Pancreas (tissue), 10 donors: ENCODE measurements at regions not wholly inside any gene's neighbourhood (a gene's known extent, or its start where the extent isn't known, plus 50 kb on each side); places are given as distances from the start of the nearest gene placed in this dataset.

Experiments
- ATAC-seq, 4 donors: fragments of 200-7000 bp; cut with Tn5 transposase; one replicate each; pipeline versions ENCODE4 v1.8.0 to v1.9.1; 2020; ENCODE audit warnings: mild to moderate bottlenecking in 4 of 4, moderate library complexity in 4 of 4
- DNase-seq, 6 donors: peaks; one replicate each; pipeline ENCODE4 v3.0.0-alpha.2; 2020
- FAIRE-seq: peaks from 2 replicates; lab custom pipeline; 2012; peaks lifted over from hg19 to GRCh38; lab: Jason Lieb, UNC
- H3K27ac ChIP-seq, 4 donors: fragments of 200-600 bp; sonication (generic); 1 replicate in 3 of 4; 2 replicates in 1 of 4; pipeline versions ENCODE4 v1.5.0 to v1.8.0; 2020
- H3K27me3 ChIP-seq, 4 donors: fragments of 200-600 bp; one replicate each; pipeline ENCODE4 v1.8.0; 2021
- H3K36me3 ChIP-seq, 3 donors: fragments of 200-600 bp; sonication (generic) in 1 of 3; one replicate each; pipeline versions ENCODE4 v1.5.0 to v1.8.0; 2020 to 2021
- H3K4me1 ChIP-seq, 3 donors: fragments of 200-600 bp; one replicate each; pipeline ENCODE4 v1.8.0; 2021
- H3K4me3 ChIP-seq, 4 donors: fragments of 200-600 bp; sonication (generic) in 2 of 4; one replicate each; pipeline versions ENCODE4 v1.5.0 to v1.8.0; 2020 to 2021
- H3K9me3 ChIP-seq, 4 donors: fragments of 200-600 bp; one replicate each; pipeline ENCODE4 v1.8.0; 2021
- WGBS, 2 donors: extraction: QIAGEN DNeasy Blood & Tissue Kit; methylation state at CpG; one replicate each; pipeline ENCODE4 v1.1.7; 2013; 5-methylcytosine and 5-hydroxymethylcytosine counted together
- intact Hi-C, 3 donors: fragments of 100-400 bp; cut with DNase I; formaldehyde crosslinking; loops; one replicate each; pipeline versions ENCODE4 v1.11.1 to v1.14.2; 2022
- TF ChIP-seq, protein P1 (sequence below), 4 donors: fragments of 200-600 bp; sonication (generic) in 3 of 4; IDR thresholded peaks; one replicate each; pipeline versions ENCODE4 v1.5.0 to v1.8.0; 2021; ENCODE audit warnings: antibody characterized with exemption in 4 of 4
- donor health status: healthy with polysubstance abuse.
- donor health status: DM: no; HTN: no; CAD: no; lungs with moderate emphysema.
- donor health status: DM: no; HTN: no; CAD: no.
- donor health status: control.
- donor health status: control.
- donor health status: Bipolar disorder and iron deficiency.
- donor health status: DM: yes; HTN: yes; CAD: no.
- donor health status: DM: no; HTN: no; CAD: no.
- donor health status: DM: no; HTN: no; CAD: no.
- donor health status: DM: yes; HTN: yes; CAD: no.

DNA sequence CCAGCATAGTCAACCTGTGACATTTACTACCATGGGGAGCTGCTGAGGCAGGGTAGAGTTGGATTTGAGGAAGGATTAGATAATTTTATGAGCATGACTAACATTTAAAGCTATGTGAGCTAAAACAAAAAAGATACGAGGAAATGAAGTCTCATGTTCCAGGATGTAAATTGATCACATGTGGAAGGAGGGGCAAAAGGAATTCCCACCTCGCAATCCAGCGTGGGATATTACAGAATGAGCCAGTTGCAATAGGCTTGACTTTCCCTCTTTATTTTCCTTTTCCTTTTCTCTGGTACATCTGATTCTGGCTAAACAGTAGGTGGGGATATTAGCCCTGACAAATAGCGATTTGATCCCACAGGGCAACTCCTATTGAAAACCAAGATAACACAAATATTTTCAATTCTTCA, 214.9 kb upstream of the HMGA2 start:
- DNase-seq (no peak), ATAC-seq (no peak), FAIRE-seq (no peak)
- 64 to 71% methylated on average over 4 of the region's 4 CpGs for WGBS, 2 donors
- Histone ChIP-seq H3K4me1 (no peaks in the 10 kb centered on the region), H3K4me3 (no peak overlapping the region), H3K9me3 (no peaks in the 10 kb centered on the region), H3K27ac (no peak overlapping the region), H3K27me3 (no peaks in the 10 kb centered on the region), H3K36me3 (no peaks in the 10 kb centered on the region)
- TF ChIP-seq, protein P1, sequence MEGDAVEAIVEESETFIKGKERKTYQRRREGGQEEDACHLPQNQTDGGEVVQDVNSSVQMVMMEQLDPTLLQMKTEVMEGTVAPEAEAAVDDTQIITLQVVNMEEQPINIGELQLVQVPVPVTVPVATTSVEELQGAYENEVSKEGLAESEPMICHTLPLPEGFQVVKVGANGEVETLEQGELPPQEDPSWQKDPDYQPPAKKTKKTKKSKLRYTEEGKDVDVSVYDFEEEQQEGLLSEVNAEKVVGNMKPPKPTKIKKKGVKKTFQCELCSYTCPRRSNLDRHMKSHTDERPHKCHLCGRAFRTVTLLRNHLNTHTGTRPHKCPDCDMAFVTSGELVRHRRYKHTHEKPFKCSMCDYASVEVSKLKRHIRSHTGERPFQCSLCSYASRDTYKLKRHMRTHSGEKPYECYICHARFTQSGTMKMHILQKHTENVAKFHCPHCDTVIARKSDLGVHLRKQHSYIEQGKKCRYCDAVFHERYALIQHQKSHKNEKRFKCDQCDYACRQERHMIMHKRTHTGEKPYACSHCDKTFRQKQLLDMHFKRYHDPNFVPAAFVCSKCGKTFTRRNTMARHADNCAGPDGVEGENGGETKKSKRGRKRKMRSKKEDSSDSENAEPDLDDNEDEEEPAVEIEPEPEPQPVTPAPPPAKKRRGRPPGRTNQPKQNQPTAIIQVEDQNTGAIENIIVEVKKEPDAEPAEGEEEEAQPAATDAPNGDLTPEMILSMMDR (IDR thresholded peaks at IDR 0.05), result no peak
- intact Hi-C loops, result no loop called here

DNA sequence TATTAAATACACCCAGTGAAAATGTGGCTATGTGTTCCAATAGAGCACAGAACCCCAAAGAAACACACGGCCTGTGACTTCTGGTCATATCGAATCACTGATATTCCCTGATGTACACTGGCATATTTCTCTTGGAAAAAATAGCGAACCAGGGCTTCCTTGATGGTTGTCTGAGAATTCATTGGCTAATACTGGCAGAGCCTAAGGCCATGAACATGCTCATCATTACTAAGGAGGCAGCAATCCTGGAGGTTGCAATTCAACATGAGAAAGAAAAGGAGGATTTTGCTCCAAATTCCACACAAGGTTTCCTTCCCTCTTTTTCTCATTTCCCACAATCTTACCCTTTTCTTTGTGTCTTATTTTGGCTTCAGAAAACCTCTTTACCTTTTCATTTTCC, 212.9 kb upstream of the HMGA2 start:
- intact Hi-C loops, result no loop called here
- Histone ChIP-seq H3K4me3 (no peak overlapping the region), H3K9me3 (no peaks in the 10 kb centered on the region), H3K27me3 (no peaks in the 10 kb centered on the region), H3K36me3 (no peaks in the 10 kb centered on the region), H3K27ac (no peak overlapping the region), H3K4me1 (no peaks in the 10 kb centered on the region)
- TF ChIP-seq, protein P1 (IDR thresholded peaks at IDR 0.05), result no peak
- no peak for DNase-seq
- FAIRE-seq, result no peak
- ATAC-seq, result no peak
- WGBS, 2 donors, result 67 to 86% methylated on average over 3 of the region's 3 CpGs

DNA sequence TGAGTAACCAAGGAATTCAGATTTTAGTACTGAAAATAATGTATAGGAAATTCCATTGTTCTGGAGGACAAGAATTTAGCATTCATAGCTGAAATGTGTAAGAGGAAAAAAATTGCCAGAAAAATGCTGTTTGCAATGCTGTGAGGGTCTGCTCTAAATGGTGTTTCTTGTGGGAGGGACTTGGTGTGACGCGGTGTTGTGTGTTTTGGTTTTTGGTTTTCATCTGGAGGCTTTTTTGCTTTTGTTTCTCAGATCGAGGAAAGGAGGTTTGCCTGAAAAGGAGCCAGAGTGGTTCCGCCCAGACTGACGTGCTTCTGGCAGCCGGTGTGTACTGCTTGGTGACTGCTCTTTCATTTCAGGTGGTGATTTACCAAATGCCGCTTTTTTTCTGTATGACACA, 211.8 kb upstream of the HMGA2 start:
- 52 to 56% methylated on average over 7 of the region's 7 CpGs for WGBS, 2 donors
- H3K27ac ChIP-seq, result no peak overlapping the region
- no peaks in the 10 kb centered on the region for H3K9me3 ChIP-seq
- intact Hi-C loops, result no loop called here
- no peaks in the 10 kb centered on the region for H3K36me3 ChIP-seq
- no peak for DNase-seq
- no peak for FAIRE-seq
- no peaks in the 10 kb centered on the region for H3K4me1 ChIP-seq
- H3K27me3 ChIP-seq, result no peaks in the 10 kb centered on the region
- TF ChIP-seq, protein P1 (IDR thresholded peaks at IDR 0.05), result no peak
- no peak overlapping the region for H3K4me3 ChIP-seq
- no peak for ATAC-seq

DNA sequence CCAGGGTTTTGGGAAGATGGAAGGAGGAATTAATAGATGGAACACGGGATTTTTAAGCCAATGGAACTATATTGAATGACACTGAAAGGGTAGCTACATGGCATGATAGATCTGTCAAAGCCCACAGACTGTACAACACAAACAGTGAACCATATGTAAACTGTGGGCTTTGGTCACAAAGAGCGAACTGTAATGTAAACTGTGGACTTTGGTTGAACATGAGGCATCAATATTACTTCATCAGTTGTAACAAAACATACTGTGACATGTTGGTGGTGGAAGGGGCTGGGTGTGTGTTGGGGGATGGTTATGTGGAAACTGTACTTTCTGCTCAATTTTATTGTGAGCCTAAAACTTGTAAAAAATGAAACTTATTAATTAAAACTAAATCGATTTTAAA, 210.6 kb upstream of the HMGA2 start:
- no peak for DNase-seq
- no peaks in the 10 kb centered on the region for H3K9me3 ChIP-seq
- no peaks in the 10 kb centered on the region for H3K36me3 ChIP-seq
- no peaks in the 10 kb centered on the region for H3K4me1 ChIP-seq
- intact Hi-C loops, result no loop called here
- no peak overlapping the region for H3K4me3 ChIP-seq
- no peak overlapping the region for H3K27ac ChIP-seq
- no peaks in the 10 kb centered on the region for H3K27me3 ChIP-seq
- FAIRE-seq, result no peak
- 53 to 65% methylated on average over 3 of the region's 3 CpGs for WGBS, 2 donors
- ATAC-seq, result no peak
- TF ChIP-seq, protein P1 (IDR thresholded peaks at IDR 0.05), result no peak

DNA sequence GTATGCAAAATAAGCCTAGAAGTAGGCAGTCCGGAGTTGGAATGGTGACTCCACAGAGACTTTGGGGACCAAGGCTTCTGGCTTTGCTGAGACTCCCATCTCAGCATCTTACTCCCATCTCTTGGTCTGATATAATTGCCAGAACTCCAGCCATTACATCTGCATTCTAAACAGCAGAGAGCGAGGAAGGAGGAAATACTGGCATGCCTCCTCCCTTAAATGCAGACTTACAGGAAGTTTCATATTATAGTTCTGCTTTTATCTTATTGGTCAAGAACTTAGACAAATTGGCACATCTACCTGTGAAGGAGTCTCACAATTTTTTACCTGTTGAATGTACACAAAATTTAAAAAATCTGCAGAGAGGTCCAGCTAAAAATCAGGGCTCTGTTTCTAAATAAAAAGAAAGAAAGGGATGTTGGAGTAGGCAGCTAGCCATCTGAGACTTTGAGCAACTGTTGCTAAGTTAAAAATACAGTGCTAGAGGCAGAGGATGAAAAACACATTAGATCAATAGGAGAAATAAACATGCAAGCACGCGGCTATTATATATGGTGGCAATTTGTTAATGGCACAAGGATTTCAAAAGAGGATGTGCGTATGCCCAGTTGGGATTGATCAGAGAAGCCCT, 209.9 kb upstream of the HMGA2 start:
- ATAC-seq (no peak), FAIRE-seq (no peak), DNase-seq (no peak)
- Histone ChIP-seq H3K9me3 (no peaks in the 10 kb centered on the region), H3K4me3 (no peak overlapping the region), H3K36me3 (no peaks in the 10 kb centered on the region), H3K27ac (no peak overlapping the region), H3K4me1 (no peaks in the 10 kb centered on the region), H3K27me3 (no peaks in the 10 kb centered on the region)
- 74 to 88% methylated on average over 5 of the region's 5 CpGs for WGBS, 2 donors
- TF ChIP-seq, protein P1 (IDR thresholded peaks at IDR 0.05), result no peak
- intact Hi-C loops, result no loop called here
